GM19099 (cell line): ENCODE measurements at regions not wholly inside any gene's neighbourhood (a gene's known extent, or its start where the extent isn't known, plus 50 kb on each side); places are given as distances from the start of the nearest gene placed in this dataset.

Experiments
- POLR2A ChIP-seq: IDR thresholded peaks from 3 replicates; pipeline ENCODE4 v1.6.1; 2011; ENCODE audit warnings: low read depth; ENCODE audit not compliant: insufficient read length; ENCODE audit errors: extremely low read depth

DNA sequence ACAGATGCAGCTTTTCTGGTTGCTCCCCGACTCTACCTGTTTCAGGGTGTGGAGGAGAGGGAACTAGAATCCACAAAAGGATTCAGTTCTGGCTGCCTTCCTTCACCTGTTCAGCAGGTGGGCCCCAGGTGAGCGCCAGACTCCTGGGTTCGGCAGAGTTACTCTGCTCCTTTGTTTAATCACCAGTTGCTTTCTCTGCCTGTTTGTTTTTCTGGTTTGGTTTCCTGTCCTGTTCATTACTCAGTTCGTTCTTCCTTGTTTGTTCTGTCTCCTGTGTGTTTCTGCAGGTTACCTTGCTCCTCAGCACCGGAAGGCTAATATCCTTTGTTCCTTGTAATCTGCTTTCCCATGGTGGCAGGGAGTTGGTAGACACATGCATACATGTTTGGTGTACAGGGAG, 508.5 kb upstream of the ATP11B start:
- no peak for TF ChIP-seq POLR2A

DNA sequence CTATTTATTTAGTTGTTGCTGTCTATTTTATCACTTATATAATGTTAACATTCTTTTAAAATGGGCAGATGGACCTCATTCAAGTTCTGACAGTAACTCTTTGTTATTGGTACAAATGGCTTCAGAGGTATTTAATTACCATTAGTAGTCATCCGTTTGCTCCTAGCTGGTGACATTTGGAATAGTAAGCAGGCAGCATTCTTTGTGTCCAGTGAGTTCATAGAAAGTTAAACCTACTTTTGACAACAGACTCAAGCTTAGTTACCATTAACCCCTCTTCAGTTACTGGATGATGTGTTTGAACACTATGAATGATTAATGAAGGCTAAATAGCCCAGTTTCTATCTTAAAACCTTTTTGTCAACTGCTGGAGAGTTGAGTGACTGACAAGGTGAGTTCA, 500.7 kb upstream of the ATP11B start:
- no peak for TF ChIP-seq POLR2A

DNA sequence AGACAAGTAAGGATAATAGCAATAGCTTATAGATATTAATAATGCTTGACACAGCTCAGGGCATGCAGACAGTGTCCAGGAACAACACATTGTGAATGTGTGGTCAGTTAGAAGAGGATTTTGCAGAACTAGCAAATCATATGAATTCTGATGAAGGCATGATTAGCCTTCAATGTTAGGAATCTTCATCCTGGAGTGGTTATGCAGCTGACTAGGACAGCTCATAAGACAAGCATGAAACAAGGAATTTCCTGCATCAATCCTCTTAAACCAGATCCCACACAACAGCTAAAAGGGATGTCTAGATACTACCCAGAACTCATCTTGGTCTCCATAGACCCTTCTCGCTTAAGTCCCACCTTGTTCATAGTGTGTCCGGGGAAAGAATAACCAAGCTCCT, 499.0 kb upstream of the ATP11B start:
- no peak for TF ChIP-seq POLR2A

DNA sequence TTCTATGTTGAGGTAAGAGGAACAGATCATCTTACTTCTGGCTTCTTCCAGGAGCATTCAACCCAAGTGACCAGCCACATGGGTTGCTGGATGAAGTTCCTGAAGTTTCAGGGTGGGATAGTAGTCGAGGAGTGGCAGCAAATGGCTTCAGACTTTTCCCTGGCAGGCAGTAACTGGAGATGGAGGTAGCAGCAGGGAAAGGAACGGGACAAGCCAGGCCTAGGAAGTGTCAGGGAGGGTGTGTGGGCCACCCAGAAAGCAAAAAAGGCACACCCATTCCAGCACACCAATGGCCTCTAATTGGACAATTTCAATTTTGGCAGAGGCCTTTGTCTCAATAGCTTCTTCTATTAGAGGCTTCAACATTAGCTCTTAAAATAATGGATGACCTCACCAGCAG, 498.6 kb upstream of the ATP11B start:
- no peak for TF ChIP-seq POLR2A

GRCh38 chr3:182300266-182300665, 493.0 kb upstream of the ATP11B start:
- TF ChIP-seq POLR2A = no peak

GRCh38 chr3:182303169-182303568, 490.1 kb upstream of the ATP11B start:
- no peak for TF ChIP-seq POLR2A

DNA sequence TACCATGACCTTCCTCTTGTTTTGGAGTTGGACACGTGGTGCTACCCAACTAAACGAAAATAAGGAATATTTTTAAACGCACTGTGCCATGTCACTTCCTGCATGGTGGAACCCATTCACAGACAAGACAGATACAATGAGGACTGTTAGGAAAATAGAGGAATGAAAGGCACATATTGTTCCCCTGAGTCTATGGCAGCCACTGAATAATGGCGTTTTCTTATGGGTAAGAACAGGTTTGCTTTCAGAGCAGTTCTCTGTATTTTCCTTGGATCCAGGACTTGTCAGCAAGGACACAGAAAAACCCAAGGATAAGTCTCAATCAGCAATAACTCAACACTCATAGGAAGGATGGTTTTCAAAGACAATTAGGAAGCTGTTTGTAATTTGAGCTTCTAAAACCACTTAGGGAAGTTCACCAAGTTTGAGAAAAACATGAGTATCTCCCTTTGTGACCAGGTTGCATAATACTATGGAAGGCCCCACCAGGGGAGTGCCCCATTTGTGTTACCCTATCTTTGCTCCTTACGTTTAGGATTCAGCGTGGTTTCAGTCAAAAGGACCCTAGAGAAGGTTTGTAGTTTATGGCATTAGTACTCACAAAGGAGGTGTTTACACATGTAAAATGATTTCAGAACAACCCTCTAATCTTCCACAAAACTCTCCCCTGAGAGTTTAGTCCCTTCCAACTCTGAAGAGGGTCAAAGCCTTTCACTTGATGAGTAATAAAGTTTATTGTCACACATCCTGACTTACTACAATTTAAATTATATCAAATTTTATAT, 487.2 kb upstream of the ATP11B start:
- no peak for TF ChIP-seq POLR2A

DNA sequence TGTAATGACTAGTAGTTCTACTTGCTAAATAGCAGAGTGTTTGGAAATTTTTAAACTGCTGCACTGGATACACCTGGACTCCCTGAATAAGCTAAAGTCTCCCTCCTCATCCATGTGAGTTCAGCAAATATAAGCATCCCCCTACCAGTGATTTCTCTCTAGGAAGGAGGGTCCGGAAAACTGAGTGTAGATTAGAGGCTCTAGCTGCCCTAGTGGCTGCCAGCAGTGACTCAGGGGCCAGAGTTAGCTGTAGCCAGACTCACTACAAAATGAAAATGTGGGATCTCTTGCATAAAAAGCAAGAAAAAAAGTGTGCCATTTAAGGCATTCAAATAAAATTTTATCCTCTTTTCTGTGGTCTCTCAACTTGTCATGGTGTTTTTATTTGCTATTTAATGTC, 485.0 kb upstream of the ATP11B start:
- TF ChIP-seq POLR2A = no peak

- TF ChIP-seq POLR2A = no peak
Observed at GRCh38 chr3:182309120-182309519, 484.2 kb upstream of the ATP11B start.

DNA sequence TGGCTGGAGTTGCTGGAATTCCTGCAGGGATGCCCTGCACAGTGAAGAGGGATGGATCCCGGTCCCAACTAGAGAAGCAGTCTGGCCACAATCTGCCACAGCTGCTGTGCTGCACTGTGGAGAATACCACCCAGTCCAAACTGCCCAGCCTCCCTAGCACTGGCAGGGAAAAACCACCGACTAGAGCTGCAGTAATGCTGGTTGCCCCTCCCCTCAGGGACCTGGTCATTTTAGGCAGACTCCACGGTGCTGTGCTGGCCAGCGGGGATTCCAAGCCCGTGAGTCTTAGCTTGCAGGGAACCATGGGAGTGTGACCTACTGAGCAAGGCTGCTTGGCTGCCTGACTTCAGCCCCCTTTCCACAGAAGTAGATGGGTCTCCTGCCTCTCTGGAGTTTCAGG, 478.0 kb upstream of the ATP11B start:
- TF ChIP-seq POLR2A = no peak

GRCh38 chr3:182323126-182323700, 470.1 kb upstream of the ATP11B start:
- no peak for TF ChIP-seq POLR2A

DNA sequence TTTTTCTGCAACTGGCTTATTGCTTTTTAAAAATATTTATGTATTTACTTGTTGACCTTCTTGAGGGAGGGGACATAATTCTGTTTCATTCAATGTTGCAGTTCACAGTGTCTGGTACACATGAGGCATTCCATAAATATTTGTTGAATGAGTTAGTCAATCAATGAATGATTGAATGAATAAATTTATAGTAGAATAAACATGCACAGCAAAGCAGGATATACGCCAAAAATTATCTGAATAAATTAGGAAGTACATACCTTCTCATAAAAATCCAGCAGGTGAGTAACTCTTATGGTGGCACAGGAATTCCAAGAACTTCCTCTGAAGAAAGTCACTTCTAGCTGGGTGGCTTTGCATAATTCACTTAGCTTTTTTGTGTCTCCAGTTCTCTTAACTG, 469.4 kb upstream of the ATP11B start:
- no peak for TF ChIP-seq POLR2A

GRCh38 chr3:182325213-182325950, 467.9 kb upstream of the ATP11B start:
- TF ChIP-seq POLR2A = no peak

DNA sequence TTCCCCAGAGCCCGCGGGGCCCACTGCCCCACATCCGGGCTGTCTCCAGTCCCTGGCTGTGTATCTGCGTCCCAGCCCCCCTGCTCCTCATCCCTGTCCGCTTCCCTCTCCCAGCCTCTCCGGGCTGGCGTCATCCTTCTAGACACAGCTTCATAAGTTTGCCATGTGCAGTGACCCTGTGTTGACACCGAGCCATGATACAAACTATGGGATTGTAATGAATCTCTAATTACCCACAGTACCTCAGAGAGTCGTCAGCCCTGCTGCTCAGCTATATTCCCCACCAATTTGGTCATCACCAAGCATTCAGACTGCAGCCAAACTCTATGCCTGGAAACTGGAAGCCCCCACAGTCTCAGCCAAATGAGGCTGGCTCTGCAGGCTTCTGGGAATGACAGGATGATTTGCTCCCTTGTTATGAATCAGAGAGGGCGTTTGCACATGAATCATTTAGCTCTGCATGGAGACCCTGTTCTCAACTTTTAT, 466.1 kb upstream of the ATP11B start:
- no peak for TF ChIP-seq POLR2A

- no peak for TF ChIP-seq POLR2A
Observed at GRCh38 chr3:182330646-182331045, 462.7 kb upstream of the ATP11B start.

GRCh38 chr3:182331341-182331740, 462.0 kb upstream of the ATP11B start:
- no peak for TF ChIP-seq POLR2A
